Fibroblast of lung (primary cell): ENCODE measurements at regions not wholly inside any gene's neighbourhood (a gene's known extent, or its start where the extent isn't known, plus 50 kb on each side); places are given as distances from the start of the nearest gene placed in this dataset.
"Not testable (repeated sequence)": the region's sequence is repeated elsewhere in the genome, so short reads cannot be mapped to it uniquely, and the experiment has no call there.

Experiments
- DNase-seq, 2 donors: peaks; one replicate each; pipeline versions ENCODE4 v3.0.0 to v3.0.0-alpha.2; 2010; ENCODE audit warnings: low read depth in 2 of 2
- H2AFZ ChIP-seq: 2 replicates; pipeline ENCODE4 v1.5.1; 2012; ENCODE audit warnings: low read length, control low read depth, inconsistent platforms
- H3K27ac ChIP-seq: 2 replicates; pipeline ENCODE4 v1.5.1; 2011; ENCODE audit warnings: low read length, control low read depth; ENCODE audit not compliant: insufficient read depth
- H3K27me3 ChIP-seq: 2 replicates; pipeline ENCODE4 v1.5.1; 2011; ENCODE audit warnings: mild to moderate bottlenecking, low read length; ENCODE audit not compliant: control insufficient read depth, insufficient read depth
- H3K36me3 ChIP-seq: 2 replicates; pipeline ENCODE4 v1.5.1; 2011; ENCODE audit warnings: low read length; ENCODE audit not compliant: control insufficient read depth, insufficient read depth
- H3K4me1 ChIP-seq: 2 replicates; pipeline ENCODE4 v1.5.1; 2011; ENCODE audit warnings: low read length; ENCODE audit not compliant: control insufficient read depth, insufficient read depth; ENCODE audit errors: extremely low read depth
- H3K4me2 ChIP-seq: 2 replicates; pipeline ENCODE4 v1.5.1; 2011; ENCODE audit warnings: low read length, control low read depth; ENCODE audit not compliant: insufficient read depth; ENCODE audit errors: extremely low read depth
- H3K4me3 ChIP-seq, 4 experiments: fragments of 200-600 bp in 1 of 4; sonication (generic) in 1 of 4; replicated peaks in 1 of 4; 2 replicates each; pipeline ENCODE4 v1.5.1; 2011 to 2016; ENCODE audit warnings: low read length in 4 of 4, low read depth in 3 of 4, mild to moderate bottlenecking in 3 of 4, control low read depth in 2 of 4, inconsistent platforms in 1 of 4, mixed read lengths in 1 of 4; ENCODE audit not compliant: insufficient read depth in 1 of 4; ENCODE audit errors: control extremely low read depth in 1 of 4
- H3K79me2 ChIP-seq: 2 replicates; pipeline ENCODE4 v1.5.1; 2012; ENCODE audit warnings: mild to moderate bottlenecking, low read length, inconsistent platforms; ENCODE audit not compliant: control insufficient read depth, insufficient read depth
- H3K9ac ChIP-seq: 2 replicates; pipeline ENCODE4 v1.5.1; 2011; ENCODE audit warnings: mild to moderate bottlenecking, low read length, control low read depth; ENCODE audit not compliant: insufficient read depth
- H3K9me3 ChIP-seq: 2 replicates; pipeline ENCODE4 v1.5.1; 2012; ENCODE audit warnings: low read depth, low read length; ENCODE audit not compliant: control insufficient read depth, insufficient read depth
- H4K20me1 ChIP-seq: 2 replicates; pipeline ENCODE4 v1.5.1; 2011; ENCODE audit warnings: low read length; ENCODE audit not compliant: control insufficient read depth, insufficient read depth; ENCODE audit errors: extremely low read depth
- EZH2 ChIP-seq: IDR thresholded peaks from 2 replicates; pipeline ENCODE4 v1.5.1; 2012; ENCODE audit warnings: low read length, control low read depth, mild to moderate bottlenecking; ENCODE audit errors: missing control alignments
- TF ChIP-seq, protein P1 (sequence below), 2 donors: IDR thresholded peaks in 1 of 2; conservative IDR thresholded peaks in 1 of 2; 1 replicate in 1 of 2; 2 replicates in 1 of 2; pipeline ENCODE4 v1.5.1; 2011 to 2012; ENCODE audit warnings: low read length in 2 of 2, control low read depth in 1 of 2, inconsistent platforms in 1 of 2, low read depth in 1 of 2, mild to moderate bottlenecking in 1 of 2

- no peaks in the 10 kb centered on the region for H3K79me2 ChIP-seq
- H3K4me2 ChIP-seq, result no peak overlapping the region
- no peaks in the 10 kb centered on the region for H3K9me3 ChIP-seq
- DNase-seq, result peak; percentile 59 to 95
- H3K9ac ChIP-seq, result no peak overlapping the region
- H2AFZ ChIP-seq, result no peak overlapping the region
- no peak overlapping the region for H3K4me3 ChIP-seq
- TF ChIP-seq, protein P1, sequence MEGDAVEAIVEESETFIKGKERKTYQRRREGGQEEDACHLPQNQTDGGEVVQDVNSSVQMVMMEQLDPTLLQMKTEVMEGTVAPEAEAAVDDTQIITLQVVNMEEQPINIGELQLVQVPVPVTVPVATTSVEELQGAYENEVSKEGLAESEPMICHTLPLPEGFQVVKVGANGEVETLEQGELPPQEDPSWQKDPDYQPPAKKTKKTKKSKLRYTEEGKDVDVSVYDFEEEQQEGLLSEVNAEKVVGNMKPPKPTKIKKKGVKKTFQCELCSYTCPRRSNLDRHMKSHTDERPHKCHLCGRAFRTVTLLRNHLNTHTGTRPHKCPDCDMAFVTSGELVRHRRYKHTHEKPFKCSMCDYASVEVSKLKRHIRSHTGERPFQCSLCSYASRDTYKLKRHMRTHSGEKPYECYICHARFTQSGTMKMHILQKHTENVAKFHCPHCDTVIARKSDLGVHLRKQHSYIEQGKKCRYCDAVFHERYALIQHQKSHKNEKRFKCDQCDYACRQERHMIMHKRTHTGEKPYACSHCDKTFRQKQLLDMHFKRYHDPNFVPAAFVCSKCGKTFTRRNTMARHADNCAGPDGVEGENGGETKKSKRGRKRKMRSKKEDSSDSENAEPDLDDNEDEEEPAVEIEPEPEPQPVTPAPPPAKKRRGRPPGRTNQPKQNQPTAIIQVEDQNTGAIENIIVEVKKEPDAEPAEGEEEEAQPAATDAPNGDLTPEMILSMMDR (conservative IDR thresholded peaks at IDR 0.05 in 1 of 2, IDR thresholded peaks at IDR 0.05 in 1 of 2; ENCODE audit: low read depth in 1 of 2, low read length in 2 of 2), result no peak
- no peak for TF ChIP-seq EZH2
- no peak overlapping the region for H3K27ac ChIP-seq
- no peaks in the 10 kb centered on the region for H3K4me1 ChIP-seq
- no peaks in the 10 kb centered on the region for H3K36me3 ChIP-seq
- H3K27me3 ChIP-seq, result no peaks in the 10 kb centered on the region
- H4K20me1 ChIP-seq, result no peaks in the 10 kb centered on the region
Observed at GRCh38 chr6:37083243-37084138, 78.0 kb downstream of the FGD2 start.

GRCh38 chr6:37084665-37085064 lies 79.2 kb downstream of the FGD2 start:
- not testable (repeated sequence) for H3K4me1 ChIP-seq, H3K27ac ChIP-seq, H3K9me3 ChIP-seq, H3K4me2 ChIP-seq, DNase-seq, H3K9ac ChIP-seq, H3K36me3 ChIP-seq, H3K79me2 ChIP-seq, H4K20me1 ChIP-seq, H3K27me3 ChIP-seq, H2AFZ ChIP-seq, H3K4me3 ChIP-seq

GRCh38 chr6:37085198-37085597 lies 79.7 kb downstream of the FGD2 start:
- H4K20me1 ChIP-seq, result no peaks in the 10 kb centered on the region
- H3K4me2 ChIP-seq, result no peak overlapping the region
- no peaks in the 10 kb centered on the region for H3K27me3 ChIP-seq
- DNase-seq, result no peak
- H3K9ac ChIP-seq, result no peak overlapping the region
- H3K79me2 ChIP-seq, result no peaks in the 10 kb centered on the region
- H3K27ac ChIP-seq, result no peak overlapping the region
- H2AFZ ChIP-seq, result no peak overlapping the region
- H3K36me3 ChIP-seq, result no peaks in the 10 kb centered on the region
- TF ChIP-seq, protein P1 (conservative IDR thresholded peaks at IDR 0.05 in 1 of 2, IDR thresholded peaks at IDR 0.05 in 1 of 2; ENCODE audit: low read depth in 1 of 2, low read length in 2 of 2), result no peak
- no peak for TF ChIP-seq EZH2
- no peak overlapping the region for H3K4me3 ChIP-seq
- H3K9me3 ChIP-seq, result no peaks in the 10 kb centered on the region
- H3K4me1 ChIP-seq, result peaks cover 3% of the 10 kb centered on the region
